Liver (tissue), 7 donors: ENCODE measurements at regions not wholly inside any gene's neighbourhood (a gene's known extent, or its start where the extent isn't known, plus 50 kb on each side); places are given as distances from the start of the nearest gene placed in this dataset.

Source experiments
- DNase-seq: peaks from one replicate; pipeline ENCODE4 v3.0.0-alpha.2; 2017; ENCODE audit warnings: low spot score
- H3K27ac ChIP-seq, 2 donors: one replicate each; pipeline ENCODE4 v1.7.0; 2013; ENCODE audit warnings: inconsistent platforms in 2 of 2, low read length in 2 of 2, control low read depth in 1 of 2, low read depth in 1 of 2, mild to moderate bottlenecking in 1 of 2
- H3K27me3 ChIP-seq, 4 donors: one replicate each; pipeline versions ENCODE4 v1.6.1 to v1.7.0; 2013; ENCODE audit warnings: low read length in 3 of 4, inconsistent platforms in 1 of 4, mild to moderate bottlenecking in 1 of 4, moderate library complexity in 1 of 4; ENCODE audit not compliant: control insufficient read depth in 4 of 4, insufficient read depth in 4 of 4
- H3K36me3 ChIP-seq, 4 donors: one replicate each; pipeline versions ENCODE4 v1.6.1 to v1.7.0; 2013; ENCODE audit warnings: low read length in 3 of 4, mild to moderate bottlenecking in 3 of 4, low read depth in 1 of 4, moderate library complexity in 1 of 4; ENCODE audit not compliant: control insufficient read depth in 4 of 4, insufficient read depth in 3 of 4
- H3K4me1 ChIP-seq, 4 donors: one replicate each; pipeline versions ENCODE4 v1.6.1 to v1.7.0; 2013; ENCODE audit warnings: low read length in 3 of 4, mild to moderate bottlenecking in 3 of 4, moderate library complexity in 1 of 4; ENCODE audit not compliant: control insufficient read depth in 4 of 4, insufficient read depth in 4 of 4
- H3K4me3 ChIP-seq, 3 donors: one replicate each; pipeline versions ENCODE4 v1.6.1 to v1.7.0; 2013; ENCODE audit warnings: low read length in 3 of 3, control low read depth in 1 of 3, low read depth in 1 of 3, mild to moderate bottlenecking in 1 of 3
- H3K9ac ChIP-seq, 2 donors: one replicate each; pipeline ENCODE4 v1.7.0; 2013; ENCODE audit warnings: low read length in 2 of 2, mild to moderate bottlenecking in 2 of 2, moderate library complexity in 2 of 2, control low read depth in 1 of 2, low read depth in 1 of 2
- H3K9me3 ChIP-seq, 4 donors: one replicate each; pipeline versions ENCODE4 v1.6.1 to v1.7.0; 2013; ENCODE audit warnings: low read length in 3 of 4; ENCODE audit not compliant: control insufficient read depth in 4 of 4
- EGR1 ChIP-seq, 2 donors: IDR thresholded peaks; 2 replicates each; pipeline ENCODE4 v1.6.1; 2016 to 2018; ENCODE audit warnings: antibody characterized with exemption in 2 of 2, low read depth in 2 of 2
- FOXA1 ChIP-seq: IDR thresholded peaks from 2 replicates; pipeline ENCODE4 v1.6.1; 2016; ENCODE audit warnings: antibody characterized with exemption
- GABPA ChIP-seq, 2 donors: IDR thresholded peaks in 1 of 2; conservative IDR thresholded peaks in 1 of 2; 2 replicates each; pipeline ENCODE4 v1.6.1; 2016; ENCODE audit warnings: antibody characterized with exemption in 2 of 2, mild to moderate bottlenecking in 1 of 2, moderate library complexity in 1 of 2
- HNF4G ChIP-seq: IDR thresholded peaks from 2 replicates; pipeline ENCODE4 v1.6.1; 2016; ENCODE audit warnings: antibody characterized with exemption
- JUND ChIP-seq, 2 donors: IDR thresholded peaks; 2 replicates each; pipeline ENCODE4 v1.6.1; 2016; ENCODE audit warnings: antibody characterized with exemption in 2 of 2
- MAX ChIP-seq: IDR thresholded peaks from 2 replicates; pipeline ENCODE4 v1.6.1; 2016; ENCODE audit warnings: antibody characterized with exemption
- NR2F2 ChIP-seq: IDR thresholded peaks from 2 replicates; pipeline ENCODE4 v1.6.1; 2016; ENCODE audit warnings: antibody characterized with exemption
- RAD21 ChIP-seq, 2 donors: IDR thresholded peaks; 2 replicates each; pipeline ENCODE4 v1.6.1; 2016; ENCODE audit warnings: antibody characterized with exemption in 2 of 2, mild to moderate bottlenecking in 2 of 2
- REST ChIP-seq: IDR thresholded peaks from 2 replicates; pipeline ENCODE4 v1.6.1; 2016; ENCODE audit warnings: antibody characterized with exemption, mild to moderate bottlenecking
- RXRA ChIP-seq, 2 donors: IDR thresholded peaks; 2 replicates each; pipeline ENCODE4 v1.6.1; 2017 to 2018; ENCODE audit warnings: antibody characterized with exemption in 2 of 2, mild to moderate bottlenecking in 1 of 2
- TAF1 ChIP-seq: conservative IDR thresholded peaks from 2 replicates; pipeline ENCODE4 v1.6.1; 2016; ENCODE audit warnings: antibody characterized with exemption, mild to moderate bottlenecking
- YY1 ChIP-seq: IDR thresholded peaks from 2 replicates; pipeline ENCODE4 v1.6.1; 2016; ENCODE audit warnings: antibody characterized with exemption, mild to moderate bottlenecking
- ZBTB33 ChIP-seq: IDR thresholded peaks from 2 replicates; pipeline ENCODE4 v1.6.1; 2016; ENCODE audit warnings: antibody characterized with exemption
- WGBS: extraction: QIAGEN DNeasy Blood & Tissue Kit; methylation state at CpG from one replicate; pipeline ENCODE4 v1.1.7; 2013; 5-methylcytosine and 5-hydroxymethylcytosine counted together
- donor health status: healthy.
- donor health status: healthy.
- donor health status: healthy.
- donor health status: healthy.

GRCh38 chr4:135510582-135510981 lies 1309.0 kb upstream of the PABPC4L start:
- Histone ChIP-seq H3K27me3 (no peaks in the 10 kb centered on the region), H3K36me3 (no peaks in the 10 kb centered on the region), H3K9me3 (no peaks in the 10 kb centered on the region), H3K27ac (no peak overlapping the region), H3K4me1 (no peaks in the 10 kb centered on the region), H3K9ac (no peak overlapping the region), H3K4me3 (no peak overlapping the region)
- DNase-seq: no peak
- WGBS: 62% methylated on average over 1 of the region's 1 CpG
- TF ChIP-seq NR2F2 (no peak), RXRA (IDR thresholded peaks at IDR 0.05) (no peak), YY1 (no peak), TAF1 (no peak), GABPA (IDR thresholded peaks at IDR 0.05 in 1 of 2, conservative IDR thresholded peaks at IDR 0.05 in 1 of 2) (no peak), JUND (IDR thresholded peaks at IDR 0.05) (no peak), REST (no peak), ZBTB33 (no peak), RAD21 (IDR thresholded peaks at IDR 0.05) (no peak)

- H3K36me3 ChIP-seq: no peaks in the 10 kb centered on the region
- no peaks in the 10 kb centered on the region for H3K9me3 ChIP-seq
- no peak for DNase-seq
- H3K9ac ChIP-seq: no peak overlapping the region
- WGBS: 61% methylated on average over 4 of the region's 4 CpGs
- no peaks in the 10 kb centered on the region for H3K27me3 ChIP-seq
- H3K27ac ChIP-seq: no peak overlapping the region
- H3K4me3 ChIP-seq: no peak overlapping the region
- no peaks in the 10 kb centered on the region for H3K4me1 ChIP-seq
- no peak for TF ChIP-seq GABPA (IDR thresholded peaks at IDR 0.05 in 1 of 2, conservative IDR thresholded peaks at IDR 0.05 in 1 of 2)
- TF ChIP-seq RXRA (IDR thresholded peaks at IDR 0.05): no peak
- TF ChIP-seq RAD21 (IDR thresholded peaks at IDR 0.05): no peak
- TF ChIP-seq EGR1 (IDR thresholded peaks at IDR 0.05; ENCODE audit: low read depth in 2 of 2): no peak
Measured at GRCh38 chr4:135508006-135508714, 1306.6 kb upstream of the PABPC4L start.

- Histone ChIP-seq H3K27me3 (no peaks in the 10 kb centered on the region), H3K36me3 (no peaks in the 10 kb centered on the region), H3K27ac (no peak overlapping the region), H3K4me1 (no peaks in the 10 kb centered on the region), H3K4me3 (no peak overlapping the region), H3K9me3 (no peaks in the 10 kb centered on the region), H3K9ac (no peak overlapping the region)
- no peak for DNase-seq
- 39% methylated on average over 1 of the region's 1 CpG for WGBS
- TF ChIP-seq YY1 (no peak), RXRA (IDR thresholded peaks at IDR 0.05) (no peak), HNF4G (no peak), FOXA1 (no peak), NR2F2 (no peak), MAX (no peak), ZBTB33 (no peak), GABPA (IDR thresholded peaks at IDR 0.05 in 1 of 2, conservative IDR thresholded peaks at IDR 0.05 in 1 of 2) (no peak)
Measured at GRCh38 chr4:135497563-135498152, 1296.1 kb upstream of the PABPC4L start.
